MV-4-11 (cell line): ENCODE measurements at regions not wholly inside any gene's neighbourhood (a gene's known extent, or its start where the extent isn't known, plus 50 kb on each side); places are given as distances from the start of the nearest gene placed in this dataset.
"Not testable (repeated sequence)": the region's sequence is repeated elsewhere in the genome, so short reads cannot be mapped to it uniquely, and the experiment has no call there.

Experiments
- DNase-seq: peaks from one replicate; lab custom pipeline; 2025; lab: John Stamatoyannopoulos, UW

- DNase-seq, result no peak
These were observed 146.7 kb upstream of the ATXN1 start for GRCh38 chr6:16907991-16908390.

DNA sequence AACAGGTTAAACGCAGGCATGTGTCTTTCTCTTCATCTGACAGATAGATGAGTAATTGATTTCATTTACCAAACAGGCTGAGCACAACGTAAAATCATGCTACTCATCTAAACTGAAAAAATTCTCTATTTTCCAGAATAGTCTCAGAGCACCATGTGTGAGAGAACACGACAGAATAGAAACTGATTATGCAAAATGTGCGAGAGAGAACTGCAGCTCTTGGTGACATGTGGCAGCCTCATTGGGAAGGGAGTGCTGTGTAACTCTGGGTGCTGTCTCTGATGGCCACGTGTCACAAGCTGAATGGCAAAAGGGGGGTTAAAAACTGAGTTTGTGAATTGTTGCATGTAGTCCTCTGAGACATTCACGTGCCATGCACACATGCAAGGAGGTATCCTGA, 143.7 kb upstream of the ATXN1 start:
- DNase-seq, result no peak

DNA sequence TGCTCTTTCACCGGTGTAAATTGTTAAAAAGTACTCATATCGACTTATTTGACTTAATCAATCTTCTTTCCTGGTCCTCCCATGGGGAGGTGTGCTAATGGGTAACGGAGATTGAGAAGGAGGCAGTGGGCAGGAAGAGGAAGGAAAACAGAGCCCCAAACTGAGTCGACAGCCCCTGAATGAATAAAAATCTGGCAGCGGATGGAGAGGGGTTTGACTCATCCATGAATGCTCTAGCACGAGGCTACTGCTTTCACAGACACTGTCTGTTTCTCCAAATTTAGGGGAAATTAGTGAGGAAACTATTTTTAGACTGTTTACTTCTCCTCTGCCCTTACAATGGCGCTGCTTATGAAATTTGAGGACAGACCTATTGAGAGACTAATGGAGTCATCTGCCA, 142.2 kb upstream of the ATXN1 start:
- DNase-seq, result peak; percentile 77

GRCh38 chr6:16902502-16902901, 141.2 kb upstream of the ATXN1 start:
- no peak for DNase-seq

DNA sequence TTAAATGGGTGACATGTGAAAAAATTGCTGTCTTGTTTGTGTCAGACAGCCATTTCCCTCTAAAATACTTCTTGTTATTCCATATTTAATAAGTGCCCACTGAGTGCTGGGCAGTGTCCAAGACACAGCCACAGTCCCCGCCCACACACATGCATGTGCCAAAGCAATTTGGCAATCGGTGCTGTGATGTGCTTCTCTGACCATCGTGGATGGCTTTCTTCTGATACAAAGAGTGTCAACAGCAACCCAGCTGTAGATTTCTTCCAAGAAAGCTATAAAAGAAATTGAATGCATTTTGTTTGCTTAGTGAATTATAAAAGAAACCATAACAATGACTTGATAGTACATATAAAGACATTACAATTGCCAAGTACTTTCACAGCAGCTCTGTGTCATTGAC, 140.5 kb upstream of the ATXN1 start:
- no peak for DNase-seq

DNA sequence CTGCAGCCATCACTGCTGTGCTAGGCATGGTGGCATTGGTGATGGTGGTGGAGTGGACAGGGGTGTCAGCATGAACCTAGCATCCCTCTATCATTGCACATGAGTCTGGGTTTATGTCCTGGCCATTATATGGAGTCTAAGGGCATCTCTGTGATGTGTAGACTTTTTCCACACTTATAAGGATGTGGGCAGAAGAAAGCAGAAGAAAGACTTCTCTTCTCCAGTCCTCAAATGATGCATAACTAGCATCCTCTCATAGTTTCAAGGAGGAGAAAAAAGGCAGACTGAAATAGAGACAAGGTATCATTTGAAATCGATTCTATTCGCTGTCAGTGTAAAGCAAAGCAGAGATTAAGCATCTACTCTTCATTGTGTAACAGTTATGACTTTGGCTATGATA, 140.0 kb upstream of the ATXN1 start:
- DNase-seq, result peak; percentile 7

GRCh38 chr6:16898640-16899396, 137.6 kb upstream of the ATXN1 start:
- no peak for DNase-seq

DNA sequence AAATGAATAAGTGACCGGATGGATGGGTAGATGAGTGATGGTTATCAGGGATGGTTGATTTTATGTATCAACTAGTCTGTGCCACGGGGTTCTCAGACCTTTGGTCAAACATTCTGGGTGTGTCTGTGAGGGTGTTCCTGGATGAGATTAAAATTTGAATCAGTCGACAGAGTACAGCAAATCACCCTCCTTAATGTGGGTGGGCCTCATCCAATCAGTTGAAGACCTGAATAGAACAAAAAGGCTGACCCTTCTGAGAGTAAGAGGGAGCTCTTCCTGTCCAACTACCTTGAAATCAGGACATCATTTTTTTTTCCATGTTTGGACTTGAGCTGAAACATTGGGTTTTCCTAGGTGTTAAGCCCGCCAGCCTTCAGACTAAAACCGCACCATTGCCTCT, 136.4 kb upstream of the ATXN1 start:
- no peak for DNase-seq

GRCh38 chr6:16894301-16894700, 133.0 kb upstream of the ATXN1 start:
- DNase-seq, result no peak

DNA sequence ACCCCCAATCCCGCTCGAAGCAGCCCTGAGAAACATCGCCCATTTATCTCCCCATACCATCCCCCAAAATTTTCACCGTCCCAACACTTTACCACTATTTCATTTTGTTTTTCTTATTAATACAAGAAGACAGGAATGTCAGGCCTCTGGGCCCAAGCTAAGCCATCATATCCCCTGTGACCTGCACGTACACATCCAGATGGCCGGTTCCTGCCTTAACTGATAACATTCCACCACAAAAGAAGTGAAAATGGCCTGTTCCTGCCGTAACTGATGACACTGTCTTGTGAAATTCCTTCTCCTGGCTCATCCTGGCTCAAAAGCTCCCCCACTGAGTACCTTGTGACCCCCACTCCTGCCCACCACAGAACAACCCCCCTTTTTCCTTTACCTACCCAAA, 129.8 kb upstream of the ATXN1 start:
- DNase-seq, result not testable (repeated sequence)

- DNase-seq, result no peak
These were observed 124.3 kb upstream of the ATXN1 start for GRCh38 chr6:16885411-16886160.

DNA sequence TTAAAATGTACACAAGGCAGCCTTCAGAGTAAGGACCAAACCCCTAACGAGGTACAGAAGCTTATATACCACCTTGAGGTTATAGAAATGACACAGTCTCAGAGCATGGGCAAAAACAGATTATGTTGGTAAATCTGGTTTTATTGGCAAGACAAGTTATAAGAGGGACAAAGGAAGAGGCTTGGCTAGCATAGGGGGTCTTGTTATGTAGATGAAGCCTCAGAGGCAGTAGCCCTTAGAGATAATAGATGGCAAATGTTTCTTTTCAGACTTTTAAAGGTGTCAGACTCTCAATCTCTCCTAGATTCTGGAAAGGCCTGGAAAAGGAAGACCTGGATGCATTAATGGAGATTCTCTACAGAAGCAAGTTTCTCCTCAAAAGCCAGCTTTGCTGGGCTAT, 123.3 kb upstream of the ATXN1 start:
- no peak for DNase-seq

DNA sequence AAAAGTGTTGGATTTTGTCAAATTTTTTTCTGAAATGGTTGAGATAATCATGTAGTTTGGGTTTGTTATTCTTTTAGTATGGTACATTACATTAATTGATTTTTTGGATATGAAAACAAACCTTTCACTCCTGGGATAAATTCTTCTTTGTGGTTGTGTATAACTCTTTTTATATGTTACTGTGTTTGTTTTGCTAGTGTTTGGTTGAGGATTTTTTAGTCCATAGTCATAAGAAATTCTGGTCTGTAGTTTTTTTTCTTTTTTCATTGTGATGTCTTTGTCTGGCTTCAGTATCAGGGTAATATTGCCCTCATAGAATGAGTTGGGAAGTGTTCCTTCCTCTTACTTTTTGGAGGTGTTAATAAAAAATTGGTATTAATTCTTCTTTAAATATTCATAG, 122.2 kb upstream of the ATXN1 start:
- DNase-seq, result no peak

GRCh38 chr6:16882230-16882629, 121.0 kb upstream of the ATXN1 start:
- DNase-seq, result no peak

- DNase-seq, result not testable (repeated sequence)
These were observed 115.6 kb upstream of the ATXN1 start for GRCh38 chr6:16876852-16877251.

- DNase-seq, result no peak
These were observed 114.9 kb upstream of the ATXN1 start for GRCh38 chr6:16876201-16876600.

DNA sequence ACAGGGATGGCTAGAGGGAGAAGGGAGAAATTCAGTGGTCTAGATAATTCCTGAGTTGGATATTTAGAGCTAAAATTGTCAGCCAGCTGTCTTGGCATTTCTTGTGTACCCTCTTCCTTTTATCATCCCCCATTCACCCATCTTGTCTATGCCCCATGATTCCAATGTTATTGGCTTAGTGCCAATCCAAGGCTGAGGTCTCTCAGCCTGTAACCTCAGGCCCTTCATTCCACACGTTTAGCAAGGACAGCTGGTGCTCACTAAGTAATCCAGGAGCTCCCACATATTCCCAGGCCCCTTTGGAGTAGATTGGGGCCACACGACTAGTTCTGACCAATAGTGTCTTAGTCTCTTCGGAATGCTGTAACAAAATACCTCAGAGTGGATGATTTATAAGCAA, 112.4 kb upstream of the ATXN1 start:
- DNase-seq, result no peak

DNA sequence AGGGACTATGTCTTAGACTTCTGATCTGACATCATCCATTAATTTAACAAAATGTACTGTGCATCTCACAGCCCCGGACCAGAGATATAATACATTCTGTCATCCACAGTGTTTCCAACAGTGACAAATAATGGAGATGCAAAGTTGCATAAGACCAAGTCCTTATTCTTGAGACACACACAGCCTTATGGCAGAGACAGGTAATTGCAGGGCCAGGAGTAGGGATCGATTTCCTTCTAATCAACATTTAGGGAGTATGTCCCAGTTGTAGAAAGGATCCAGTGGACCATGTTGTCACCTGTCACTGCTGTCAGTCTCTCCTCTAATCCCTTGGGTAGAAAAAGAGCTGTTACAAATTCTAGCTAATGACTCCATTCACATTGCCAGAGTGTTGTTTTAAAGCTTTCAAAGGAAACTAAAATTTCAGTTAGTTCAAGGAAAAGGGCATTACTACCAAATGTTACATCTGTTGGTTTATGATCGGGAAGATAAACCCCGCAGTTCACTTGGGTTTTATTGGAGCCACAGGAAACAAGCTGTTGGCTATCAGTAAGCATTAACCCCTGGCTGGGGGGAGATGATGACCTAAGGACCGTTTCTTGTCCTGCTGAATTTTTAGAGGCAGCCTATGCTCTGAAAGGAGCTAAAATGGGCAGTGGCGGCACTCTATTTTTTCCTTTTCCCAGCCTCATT, 111.4 kb upstream of the ATXN1 start:
- DNase-seq, result peak; percentile 1

GRCh38 chr6:16871047-16871446, 109.8 kb upstream of the ATXN1 start:
- no peak for DNase-seq

- DNase-seq, result no peak
These were observed 107.7 kb upstream of the ATXN1 start for GRCh38 chr6:16868968-16869367.

- DNase-seq, result no peak
These were observed 96.8 kb upstream of the ATXN1 start for GRCh38 chr6:16857969-16858592.

DNA sequence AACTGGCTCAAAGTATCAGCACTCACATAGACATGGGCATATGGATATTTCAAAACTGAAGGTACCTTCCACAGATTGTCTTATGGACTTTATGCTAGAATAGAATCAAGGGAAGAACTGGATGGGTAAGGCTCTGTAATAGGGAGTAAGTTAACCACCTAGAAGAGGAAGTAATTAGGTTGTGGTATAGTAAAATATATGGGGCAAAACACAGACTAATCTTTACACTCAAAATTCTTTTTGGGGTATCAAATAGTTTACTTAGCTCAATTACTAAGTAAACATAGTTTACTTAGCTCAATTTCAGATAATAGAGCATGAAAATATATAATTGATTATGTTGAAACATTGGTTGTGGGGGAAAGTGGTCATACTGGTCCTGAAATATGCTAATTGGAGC, 94.2 kb upstream of the ATXN1 start:
- DNase-seq, result peak; percentile 38

DNA sequence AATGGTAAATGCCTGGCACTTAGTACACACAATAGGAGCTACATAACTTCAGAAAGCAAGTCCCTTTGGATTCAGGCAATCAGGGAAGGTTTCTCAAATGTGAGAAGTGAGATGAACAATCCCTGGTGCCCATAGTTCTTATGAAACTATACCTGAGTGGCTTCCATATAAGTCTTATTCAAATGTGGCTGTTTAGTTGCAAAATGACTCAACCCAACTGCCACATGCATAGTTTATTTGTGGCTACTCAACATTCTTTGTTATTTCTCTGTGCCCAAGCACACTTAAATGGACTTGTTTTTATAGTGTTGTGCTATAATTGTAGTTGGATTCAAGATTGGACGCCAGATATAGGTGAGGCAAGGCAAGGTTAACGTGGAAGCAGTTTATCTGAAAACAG, 93.7 kb upstream of the ATXN1 start:
- DNase-seq, result peak; percentile 48
